ENCODE measurements at regions not wholly inside any gene's neighbourhood (a gene's known extent, or its start where the extent isn't known, plus 50 kb on each side); places are given as distances from the start of the nearest gene placed in this dataset.
"Not testable (repeated sequence)": the region's sequence is repeated elsewhere in the genome, so short reads cannot be mapped to it uniquely, and the experiment has no call there.

DNA sequence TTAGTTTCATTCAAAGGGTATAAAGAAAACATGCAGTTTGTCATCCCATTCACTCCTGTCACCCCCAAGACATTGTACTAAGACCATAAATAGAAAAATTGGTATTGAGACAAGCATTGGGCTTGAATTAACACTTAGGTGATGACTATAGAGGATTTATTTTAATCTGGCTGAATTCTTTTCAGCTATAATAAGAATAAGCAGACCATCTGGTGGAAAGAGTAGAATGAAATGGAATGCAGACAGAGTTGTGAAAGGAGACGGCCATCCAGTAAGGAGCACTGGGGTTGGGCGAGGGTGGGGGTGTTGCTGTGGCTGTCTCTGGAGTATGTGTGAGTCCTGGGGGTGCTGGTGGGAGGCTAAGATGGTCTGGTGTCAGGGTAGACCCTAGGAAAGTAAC, 125.0 kb upstream of the IVNS1ABP start:
- Mint-ChIP-seq H3K4me1 (ENCODE audit: low read depth) (peaks cover 19% of the 10 kb centered on the region), H3K36me3 (ENCODE audit: low read depth) (peaks cover 3% of the 10 kb centered on the region), H3K4me3 (ENCODE audit: low read depth) (no peak overlapping the region), H3K9me3 (no peaks in the 10 kb centered on the region), H3K27ac (peak overlapping the region; percentile 8), H3K27me3 (ENCODE audit: low read depth) (no peaks in the 10 kb centered on the region)
- intact Hi-C loops (cut with micrococcal nuclease): loop anchor here (10.0 kb wide), 2 partner anchors 233 to 687 kb away; partner anchors contain the start of gene EDEM3
- DNase-seq (ENCODE audit: low spot score): no peak

DNA sequence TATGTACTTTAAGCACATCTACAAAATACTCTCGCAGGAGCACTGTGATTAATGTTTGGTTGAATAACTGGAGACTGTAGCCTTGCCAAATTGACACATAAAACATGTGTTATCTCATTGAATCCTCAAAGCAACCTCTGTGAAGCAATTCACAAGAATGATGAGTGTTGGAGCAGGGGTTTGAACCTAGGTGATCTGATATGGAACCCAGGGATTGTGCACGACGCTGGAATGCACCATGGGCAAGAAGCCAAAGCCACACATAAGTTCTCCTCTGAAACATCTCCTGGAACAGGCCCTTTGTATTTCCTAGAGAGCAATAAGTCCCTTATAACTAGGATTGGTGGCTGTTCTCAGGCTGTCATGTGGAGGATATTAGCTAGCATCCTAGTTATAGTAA, 124.6 kb upstream of the IVNS1ABP start:
- intact Hi-C loops (cut with micrococcal nuclease): loop anchor here (2.0 to 10.0 kb wide), 3 partner anchors 127 to 687 kb away; partner anchors contain the start of gene EDEM3
- H3K9me3 Mint-ChIP-seq: peaks cover 1% of the 10 kb centered on the region

DNA sequence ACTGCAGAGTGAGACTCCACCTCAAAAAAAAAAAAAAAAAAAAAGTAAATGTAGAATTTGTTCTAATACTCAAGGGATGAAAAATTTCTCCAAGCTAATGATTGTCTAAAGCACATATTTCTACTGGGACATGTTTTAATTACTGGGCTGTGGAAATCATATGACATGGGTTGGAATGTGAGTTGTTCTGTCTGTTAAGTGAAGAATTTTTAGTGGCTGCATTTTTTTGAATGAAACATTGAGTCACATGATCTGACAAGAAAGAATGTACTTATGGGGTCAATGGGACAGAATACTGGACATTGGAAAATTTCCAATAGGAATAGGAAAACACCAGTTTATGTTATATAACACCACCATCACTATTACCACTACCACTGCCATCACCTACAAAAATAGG, 123.8 kb upstream of the IVNS1ABP start:
- H3K4me1 Mint-ChIP-seq (ENCODE audit: low read depth): peaks cover 19% of the 10 kb centered on the region
- H3K4me3 Mint-ChIP-seq (ENCODE audit: low read depth): no peak overlapping the region
- H3K36me3 Mint-ChIP-seq (ENCODE audit: low read depth): peaks cover 3% of the 10 kb centered on the region
- peak overlapping the region; percentile 84 for H3K27ac Mint-ChIP-seq
- intact Hi-C loops (cut with micrococcal nuclease): loop anchor here (1.0 to 10.0 kb wide), 4 partner anchors 59 to 686 kb away; partner anchors contain the start of gene EDEM3
- H3K27me3 Mint-ChIP-seq (ENCODE audit: low read depth): no peaks in the 10 kb centered on the region
- peaks cover 3% of the 10 kb centered on the region for H3K9me3 Mint-ChIP-seq
- DNase-seq (ENCODE audit: low spot score): no peak

More for the DNA sequence above, 124.6 kb upstream of the IVNS1ABP start:
- peaks cover 3% of the 10 kb centered on the region for H3K36me3 Mint-ChIP-seq (ENCODE audit: low read depth)
- no peak for DNase-seq (ENCODE audit: low spot score)
- peak overlapping the region; percentile 84 for H3K27ac Mint-ChIP-seq
- H3K4me1 Mint-ChIP-seq (ENCODE audit: low read depth): peaks cover 19% of the 10 kb centered on the region
- H3K27me3 Mint-ChIP-seq (ENCODE audit: low read depth): no peaks in the 10 kb centered on the region
- H3K4me3 Mint-ChIP-seq (ENCODE audit: low read depth): no peak overlapping the region

DNA sequence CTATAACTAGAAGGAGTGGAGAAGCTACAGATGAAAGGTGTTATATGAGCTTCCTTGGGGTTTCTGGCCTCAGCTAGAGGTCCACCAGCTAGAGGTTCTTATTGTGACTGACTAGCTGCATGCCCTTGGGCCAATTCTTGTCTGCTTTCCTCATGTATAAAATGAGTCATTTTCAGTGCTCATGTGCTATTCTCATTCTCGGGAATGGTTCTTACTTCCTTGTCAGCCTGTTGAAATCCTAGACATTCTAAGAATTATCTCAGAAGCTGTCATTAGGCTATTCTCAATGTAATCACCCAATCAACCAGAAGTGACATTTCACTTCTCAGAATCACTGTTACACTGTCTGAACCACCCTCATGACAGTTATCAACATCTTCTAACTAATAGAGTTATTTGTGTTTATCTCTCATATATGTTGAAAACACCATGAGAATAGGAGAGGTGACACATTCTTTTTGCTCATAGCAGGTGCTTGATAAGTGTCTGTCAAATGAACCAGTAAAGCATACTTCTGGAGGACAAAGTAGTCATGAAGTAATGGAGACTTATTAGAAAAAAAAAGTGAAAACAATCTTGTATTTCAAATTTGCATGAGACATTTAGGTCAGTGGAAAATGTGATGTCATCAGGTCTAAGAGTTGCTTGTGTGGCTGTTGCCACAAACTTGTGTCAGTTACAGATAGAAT, 122.8 kb upstream of the IVNS1ABP start:
- Mint-ChIP-seq H3K9me3 (peaks cover 3% of the 10 kb centered on the region), H3K4me3 (ENCODE audit: low read depth) (no peak overlapping the region), H3K27me3 (ENCODE audit: low read depth) (no peaks in the 10 kb centered on the region), H3K4me1 (ENCODE audit: low read depth) (peaks cover 19% of the 10 kb centered on the region), H3K36me3 (ENCODE audit: low read depth) (peaks cover 3% of the 10 kb centered on the region), H3K27ac (no peak overlapping the region)
- peak; percentile 44 for DNase-seq (ENCODE audit: low spot score)
- intact Hi-C loops (cut with micrococcal nuclease): loop anchor here (1.0 to 10.0 kb wide), 10 partner anchors 19 to 685 kb away; partner anchors contain the start of genes EDEM3, IVNS1ABP, SWT1 and TRMT1L

DNA sequence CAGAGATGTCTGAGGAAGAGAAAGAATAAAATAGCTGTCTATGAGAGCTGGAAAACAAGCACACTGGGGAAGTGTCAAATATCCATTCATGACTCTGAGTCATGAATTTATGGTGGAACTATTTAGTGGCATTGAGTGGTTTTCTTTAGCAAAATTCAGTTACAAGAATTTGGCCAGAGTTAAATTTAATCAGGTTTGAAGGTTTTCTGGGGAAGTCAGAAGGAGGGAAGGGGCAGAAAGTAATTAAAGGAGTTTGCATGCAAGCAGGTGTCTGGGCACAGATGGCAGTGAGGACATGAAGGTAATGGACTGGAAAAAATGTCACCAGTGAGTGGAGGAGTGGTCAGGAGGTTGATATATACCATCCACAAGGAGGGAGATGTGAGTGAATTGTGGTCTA, 121.9 kb upstream of the IVNS1ABP start:
- intact Hi-C loops (cut with micrococcal nuclease): loop anchor here (1.0 to 5.0 kb wide), 6 partner anchors 18 to 282 kb away; partner anchors contain the start of genes IVNS1ABP, SWT1 and TRMT1L
- peaks cover 19% of the 10 kb centered on the region for H3K4me1 Mint-ChIP-seq (ENCODE audit: low read depth)
- H3K27ac Mint-ChIP-seq: no peak overlapping the region
- no peak for DNase-seq (ENCODE audit: low spot score)
- H3K9me3 Mint-ChIP-seq: peaks cover 3% of the 10 kb centered on the region
- no peaks in the 10 kb centered on the region for H3K27me3 Mint-ChIP-seq (ENCODE audit: low read depth)
- H3K4me3 Mint-ChIP-seq (ENCODE audit: low read depth): no peak overlapping the region
- H3K36me3 Mint-ChIP-seq (ENCODE audit: low read depth): peaks cover 3% of the 10 kb centered on the region

DNA sequence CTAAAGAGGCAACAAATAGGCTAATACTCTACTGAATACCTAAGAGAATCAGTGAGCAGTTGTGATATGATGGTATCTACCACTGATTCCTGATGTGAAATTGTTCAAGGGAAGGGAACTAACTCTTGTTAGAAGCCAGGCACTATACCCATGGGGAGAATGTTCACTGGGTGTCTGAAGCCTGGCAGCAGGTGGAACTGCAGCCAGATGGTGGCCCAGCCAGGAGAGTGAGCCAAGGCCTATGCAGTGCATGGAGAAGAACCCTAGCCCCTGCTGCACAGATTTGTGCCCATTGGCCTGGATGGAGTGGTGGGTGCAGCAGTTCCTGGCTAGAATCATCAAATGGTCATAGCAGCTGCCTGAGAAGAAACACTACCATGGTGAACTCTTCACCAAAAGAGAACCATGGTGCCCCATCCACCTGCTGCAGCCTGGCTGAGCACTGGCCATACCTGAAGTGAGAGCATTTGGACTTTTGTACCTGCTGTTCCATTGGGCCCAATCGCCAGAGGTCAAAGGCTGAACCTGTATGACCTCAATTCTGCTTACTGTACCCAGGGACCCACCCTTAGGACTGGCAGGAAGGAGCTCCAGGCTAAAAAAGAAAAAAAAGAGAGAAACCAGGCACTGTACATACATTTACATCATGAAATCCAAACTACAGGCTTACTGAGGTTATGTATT, 118.8 kb upstream of the IVNS1ABP start:
- H3K36me3 Mint-ChIP-seq (ENCODE audit: low read depth): peaks cover 12% of the 10 kb centered on the region
- H3K4me3 Mint-ChIP-seq (ENCODE audit: low read depth): no peak overlapping the region
- no peak overlapping the region for H3K27ac Mint-ChIP-seq
- no peaks in the 10 kb centered on the region for H3K27me3 Mint-ChIP-seq (ENCODE audit: low read depth)
- DNase-seq (ENCODE audit: low spot score): no peak
- H3K9me3 Mint-ChIP-seq: peaks cover 3% of the 10 kb centered on the region
- H3K4me1 Mint-ChIP-seq (ENCODE audit: low read depth): peaks cover 7% of the 10 kb centered on the region
- intact Hi-C loops (cut with micrococcal nuclease): loop anchor here (5.0 kb wide), 1 partner anchor 279 kb away; the partner anchor contains the start of genes SWT1 and TRMT1L

DNA sequence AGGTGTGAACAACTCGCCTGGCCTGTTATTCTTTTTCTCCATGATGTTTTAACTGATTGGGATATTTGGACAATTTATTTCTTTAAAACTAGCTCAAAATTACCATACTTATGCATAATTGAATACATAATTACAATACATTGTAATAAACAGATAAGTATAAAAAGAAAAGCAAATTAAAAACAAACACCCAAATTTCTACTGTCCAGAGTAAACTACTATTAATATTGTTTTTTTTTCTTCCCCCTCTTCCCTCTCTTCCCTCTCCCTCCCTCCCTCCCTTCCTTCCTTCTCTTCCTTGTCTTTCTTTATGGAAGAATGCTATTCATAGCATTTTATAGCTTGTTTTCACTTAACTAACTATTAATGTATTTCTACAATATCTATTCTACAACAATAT, 117.7 kb upstream of the IVNS1ABP start:
- no peak overlapping the region for H3K4me3 Mint-ChIP-seq (ENCODE audit: low read depth)
- H3K9me3 Mint-ChIP-seq: peaks cover 7% of the 10 kb centered on the region
- no peak overlapping the region for H3K27ac Mint-ChIP-seq
- no peaks in the 10 kb centered on the region for H3K27me3 Mint-ChIP-seq (ENCODE audit: low read depth)
- peaks cover 6% of the 10 kb centered on the region for H3K4me1 Mint-ChIP-seq (ENCODE audit: low read depth)
- H3K36me3 Mint-ChIP-seq (ENCODE audit: low read depth): peaks cover 15% of the 10 kb centered on the region
- intact Hi-C loops (cut with micrococcal nuclease): loop anchor here (5.0 kb wide), 1 partner anchor 277 kb away; the partner anchor contains the start of genes SWT1 and TRMT1L
- DNase-seq (ENCODE audit: low spot score): no peak

DNA sequence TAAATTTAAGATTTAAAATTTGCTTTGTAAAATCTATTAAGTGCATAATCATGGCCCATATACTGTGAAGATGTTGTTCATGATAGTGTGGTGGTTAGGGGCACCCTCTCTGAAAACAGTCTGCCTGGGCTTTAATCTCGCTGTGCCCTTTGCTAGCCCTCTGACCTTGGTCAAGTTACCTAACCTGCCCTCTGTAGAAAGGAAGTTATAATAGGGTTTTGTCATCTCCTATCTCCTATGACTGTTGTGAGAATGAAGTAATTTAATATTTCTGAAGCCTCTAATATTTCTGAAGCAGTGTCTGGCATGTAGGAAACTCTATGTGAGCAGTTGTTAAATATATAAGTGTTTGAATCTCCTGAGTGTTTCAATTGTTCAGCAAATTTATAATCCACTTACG, 116.6 kb upstream of the IVNS1ABP start:
- Mint-ChIP-seq H3K27ac (no peak overlapping the region), H3K9me3 (peaks cover 17% of the 10 kb centered on the region), H3K4me3 (ENCODE audit: low read depth) (no peak overlapping the region), H3K36me3 (ENCODE audit: low read depth) (peaks cover 21% of the 10 kb centered on the region), H3K4me1 (ENCODE audit: low read depth) (peaks cover 6% of the 10 kb centered on the region), H3K27me3 (ENCODE audit: low read depth) (no peaks in the 10 kb centered on the region)
- no peak for DNase-seq (ENCODE audit: low spot score)
- intact Hi-C loops (cut with micrococcal nuclease): no loop called here

DNA sequence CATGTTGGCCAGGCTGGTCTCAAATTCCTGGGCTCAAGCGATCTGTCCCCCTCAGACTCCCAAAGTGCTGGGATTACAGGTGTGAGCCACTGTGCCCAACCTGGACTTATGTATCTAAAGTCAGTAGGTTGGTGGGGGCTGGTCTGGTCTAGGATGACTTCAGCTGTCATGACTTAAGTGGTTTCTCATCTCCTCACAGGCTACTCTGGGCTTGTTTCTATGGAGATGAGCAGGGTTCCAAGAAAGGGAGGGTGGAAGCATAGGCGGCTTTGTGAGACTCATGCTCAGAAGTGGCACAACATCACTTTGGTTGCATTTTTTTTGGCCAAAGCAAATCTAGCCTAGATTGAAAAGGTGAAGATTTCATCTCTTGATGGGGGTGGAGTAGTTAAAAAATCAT, 115.9 kb upstream of the IVNS1ABP start:
- no peak overlapping the region for H3K27ac Mint-ChIP-seq
- intact Hi-C loops (cut with micrococcal nuclease): no loop called here

DNA sequence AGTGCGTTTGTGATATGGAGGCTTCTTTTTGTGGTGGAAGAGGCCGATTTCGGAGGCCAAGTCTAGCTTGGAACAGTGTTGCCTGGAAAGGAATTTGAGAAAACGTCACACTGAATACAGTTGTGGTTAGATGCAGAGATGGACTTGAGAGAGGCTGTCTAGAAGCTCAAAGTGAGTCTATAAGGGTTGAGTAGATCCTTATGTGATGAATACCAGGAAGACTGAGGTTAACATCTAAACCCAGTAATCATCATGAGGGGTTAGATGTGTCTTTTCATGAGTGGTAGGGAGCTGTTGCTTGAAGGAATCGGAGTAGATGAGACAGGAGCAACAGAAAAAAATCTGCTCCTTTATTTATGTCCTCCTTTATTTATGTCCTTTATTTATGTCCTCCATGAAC, 114.6 kb upstream of the IVNS1ABP start:
- no peak for DNase-seq (ENCODE audit: low spot score)
- H3K36me3 Mint-ChIP-seq (ENCODE audit: low read depth): peaks cover 21% of the 10 kb centered on the region
- peaks cover 17% of the 10 kb centered on the region for H3K9me3 Mint-ChIP-seq
- no peak overlapping the region for H3K4me3 Mint-ChIP-seq (ENCODE audit: low read depth)
- H3K27ac Mint-ChIP-seq: no peak overlapping the region
- no peaks in the 10 kb centered on the region for H3K27me3 Mint-ChIP-seq (ENCODE audit: low read depth)
- intact Hi-C loops (cut with micrococcal nuclease): no loop called here
- H3K4me1 Mint-ChIP-seq (ENCODE audit: low read depth): peaks cover 10% of the 10 kb centered on the region

More for the DNA sequence above, 115.9 kb upstream of the IVNS1ABP start:
- no peaks in the 10 kb centered on the region for H3K27me3 Mint-ChIP-seq (ENCODE audit: low read depth)
- H3K9me3 Mint-ChIP-seq: peaks cover 18% of the 10 kb centered on the region
- H3K4me3 Mint-ChIP-seq (ENCODE audit: low read depth): no peak overlapping the region
- H3K36me3 Mint-ChIP-seq (ENCODE audit: low read depth): peaks cover 21% of the 10 kb centered on the region
- peaks cover 6% of the 10 kb centered on the region for H3K4me1 Mint-ChIP-seq (ENCODE audit: low read depth)
- DNase-seq (ENCODE audit: low spot score): no peak

DNA sequence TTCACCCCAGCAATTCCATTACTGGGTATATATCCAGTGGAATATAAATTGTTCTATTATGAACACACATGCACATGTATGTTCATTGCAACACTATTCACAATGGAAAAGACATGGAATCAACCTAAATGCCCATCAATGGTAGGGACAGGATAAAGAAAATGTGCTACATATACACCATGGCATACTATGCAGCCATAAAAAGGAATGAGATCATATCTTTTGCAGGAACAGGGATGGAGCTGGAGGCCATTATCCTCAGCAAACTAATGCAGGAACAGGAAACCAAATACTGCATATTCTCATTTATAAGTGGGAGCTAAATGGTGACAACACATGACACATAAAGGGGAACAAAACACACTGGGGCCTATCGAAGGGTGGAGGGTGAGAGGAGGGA, 112.6 kb upstream of the IVNS1ABP start:
- peaks cover 21% of the 10 kb centered on the region for H3K36me3 Mint-ChIP-seq (ENCODE audit: low read depth)
- intact Hi-C loops (cut with micrococcal nuclease); H3K4me3 Mint-ChIP-seq (ENCODE audit: low read depth); DNase-seq (ENCODE audit: low spot score); H3K27me3 Mint-ChIP-seq (ENCODE audit: low read depth); H3K27ac Mint-ChIP-seq: not testable (repeated sequence)
- H3K4me1 Mint-ChIP-seq (ENCODE audit: low read depth): peaks cover 17% of the 10 kb centered on the region
- peaks cover 14% of the 10 kb centered on the region for H3K9me3 Mint-ChIP-seq

DNA sequence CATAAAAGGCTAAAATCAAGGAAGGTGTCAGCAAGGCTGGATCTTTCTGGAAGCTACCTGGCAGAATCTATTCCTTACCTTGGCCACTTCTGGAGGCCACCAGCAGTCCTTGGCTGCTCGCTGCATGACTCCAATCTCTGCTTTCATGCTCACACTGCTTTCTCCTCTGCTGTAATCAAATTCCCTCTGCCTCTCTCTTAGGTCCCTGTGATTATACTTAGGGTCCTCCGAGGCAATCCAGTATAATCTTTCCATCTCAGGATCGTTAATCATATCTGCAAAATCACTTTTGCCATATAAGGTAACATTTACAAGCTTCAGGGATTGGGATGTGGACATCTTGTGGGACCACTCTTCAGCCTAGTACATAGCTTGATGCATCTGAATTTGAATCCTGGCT, 110.7 kb upstream of the IVNS1ABP start:
- Mint-ChIP-seq H3K9me3 (peaks cover 14% of the 10 kb centered on the region), H3K4me3 (ENCODE audit: low read depth) (no peak overlapping the region), H3K4me1 (ENCODE audit: low read depth) (peaks cover 19% of the 10 kb centered on the region), H3K27me3 (ENCODE audit: low read depth) (no peaks in the 10 kb centered on the region), H3K36me3 (ENCODE audit: low read depth) (peaks cover 18% of the 10 kb centered on the region), H3K27ac (no peak overlapping the region)
- intact Hi-C loops (cut with micrococcal nuclease): no loop called here
- DNase-seq (ENCODE audit: low spot score): no peak

DNA sequence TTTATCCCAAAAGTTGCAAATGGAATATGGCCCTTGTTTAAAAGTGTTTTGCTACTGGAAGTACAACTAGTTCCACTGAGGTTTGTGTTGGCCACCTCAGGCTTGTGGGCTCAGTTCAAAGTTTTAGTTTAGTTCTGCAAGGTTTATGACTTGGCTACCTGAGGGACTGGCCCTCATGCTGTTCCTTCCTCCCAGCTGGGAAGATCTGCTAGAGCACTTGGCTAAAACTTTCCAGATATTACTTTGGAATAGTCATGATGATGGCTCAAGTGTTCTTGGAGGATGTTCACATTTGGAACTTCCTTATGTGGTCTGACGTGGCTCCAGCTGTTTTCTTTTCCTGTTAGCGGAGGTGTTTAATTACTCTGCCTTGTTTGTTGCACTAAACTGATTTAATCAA, 110.2 kb upstream of the IVNS1ABP start:
- Mint-ChIP-seq H3K4me1 (ENCODE audit: low read depth) (peaks cover 19% of the 10 kb centered on the region), H3K36me3 (ENCODE audit: low read depth) (peaks cover 14% of the 10 kb centered on the region)
- intact Hi-C loops (cut with micrococcal nuclease): no loop called here

More for the DNA sequence above, 110.2 kb upstream of the IVNS1ABP start:
- Mint-ChIP-seq H3K27me3 (ENCODE audit: low read depth) (no peaks in the 10 kb centered on the region), H3K4me3 (ENCODE audit: low read depth) (no peak overlapping the region), H3K9me3 (peaks cover 14% of the 10 kb centered on the region), H3K27ac (no peak overlapping the region)
- DNase-seq (ENCODE audit: low spot score): no peak
